Tibial artery (tissue), 4 donors: ENCODE measurements at regions not wholly inside any gene's neighbourhood (a gene's known extent, or its start where the extent isn't known, plus 50 kb on each side); places are given as distances from the start of the nearest gene placed in this dataset.

Source experiments
- DNase-seq, 2 donors: peaks; one replicate each; pipeline ENCODE4 v3.0.0-alpha.2; 2019
- H3K27ac ChIP-seq, 2 donors: fragments of 200-600 bp; sonication (generic) in 1 of 2; 1 replicate in 1 of 2; 2 replicates in 1 of 2; pipeline ENCODE4 v1.5.1; 2018 to 2019; ENCODE audit warnings: mild to moderate bottlenecking in 1 of 2
- H3K27me3 ChIP-seq, 2 donors: fragments of 200-600 bp; sonication (generic) in 1 of 2; one replicate each; pipeline versions ENCODE4 v1.5.1 to v1.6.0; 2016 to 2019
- H3K36me3 ChIP-seq, 3 donors: fragments of 200-600 bp; sonication (generic) in 2 of 3; one replicate each; pipeline ENCODE4 v1.5.1; 2016 to 2019; ENCODE audit warnings: mild to moderate bottlenecking in 2 of 3
- H3K4me1 ChIP-seq, 4 donors: fragments of 200-600 bp; sonication (generic) in 2 of 4; 1 replicate in 3 of 4; 2 replicates in 1 of 4; pipeline ENCODE4 v1.5.1; 2016 to 2019
- H3K4me3 ChIP-seq, 2 donors: fragments of 200-600 bp; sonication (generic) in 1 of 2; 1 replicate in 1 of 2; 2 replicates in 1 of 2; pipeline ENCODE4 v1.5.1; 2018 to 2019; ENCODE audit warnings: mild to moderate bottlenecking in 2 of 2
- H3K9me3 ChIP-seq, 3 donors: fragments of 200-600 bp; sonication (generic) in 1 of 3; one replicate each; pipeline ENCODE4 v1.5.1; 2016 to 2019
- intact Hi-C: fragments of 100-400 bp; cut with DNase I; formaldehyde crosslinking; loops from one replicate; pipeline ENCODE4 v1.15.0; 2023; ENCODE audit warnings: low total_unique reads
- TF ChIP-seq, protein P1 (sequence below), 2 experiments: fragments of 200-600 bp in 1 of 2; fragments of 450-650 bp in 1 of 2; IDR thresholded peaks; one replicate each; pipeline ENCODE4 v1.5.1; 2017 to 2019; ENCODE audit warnings: antibody characterized with exemption in 2 of 2, mild to moderate bottlenecking in 1 of 2, moderate library complexity in 1 of 2

DNA sequence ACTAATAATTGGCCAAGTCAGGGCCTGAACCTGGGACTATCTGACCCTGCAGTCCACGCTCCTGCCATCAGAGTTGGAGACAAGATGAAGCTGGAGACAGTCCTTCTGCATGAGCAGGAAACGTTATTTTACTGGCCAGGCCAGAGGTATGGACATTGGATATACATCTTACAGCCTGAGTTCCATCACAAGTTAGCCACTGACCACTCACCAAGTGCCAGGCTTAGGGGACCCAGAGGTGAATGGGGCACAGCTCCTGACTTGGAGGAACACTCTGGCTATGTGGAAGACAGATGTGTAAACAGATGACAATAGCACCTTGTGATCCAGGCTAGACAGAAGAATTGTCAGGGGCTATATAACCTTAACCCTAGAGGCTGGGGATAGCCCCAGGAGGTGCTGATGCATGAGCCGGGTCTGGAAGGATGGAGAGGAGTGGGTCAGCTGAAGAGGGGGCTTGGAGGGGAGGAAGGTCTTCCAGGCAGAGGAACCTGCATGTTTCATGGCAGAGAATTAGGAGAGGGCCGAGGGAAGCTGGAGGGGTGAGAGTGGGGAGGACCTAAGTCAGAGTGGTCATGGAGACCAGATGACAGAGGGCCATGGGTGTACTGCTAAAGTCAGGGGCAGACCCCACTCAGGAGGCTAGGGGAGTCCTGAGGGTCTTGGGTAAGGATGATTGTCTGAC, 52.5 kb upstream of the DMRTB1 start:
- Histone ChIP-seq H3K27me3 (peaks cover 0 to 55% of the 10 kb centered on the region in 2 donors), H3K36me3 (no peaks in the 10 kb centered on the region), H3K4me1 (no peaks in the 10 kb centered on the region), H3K27ac (no peak overlapping the region), H3K9me3 (no peaks in the 10 kb centered on the region), H3K4me3 (no peak overlapping the region)
- no peak for DNase-seq
- TF ChIP-seq, protein P1, sequence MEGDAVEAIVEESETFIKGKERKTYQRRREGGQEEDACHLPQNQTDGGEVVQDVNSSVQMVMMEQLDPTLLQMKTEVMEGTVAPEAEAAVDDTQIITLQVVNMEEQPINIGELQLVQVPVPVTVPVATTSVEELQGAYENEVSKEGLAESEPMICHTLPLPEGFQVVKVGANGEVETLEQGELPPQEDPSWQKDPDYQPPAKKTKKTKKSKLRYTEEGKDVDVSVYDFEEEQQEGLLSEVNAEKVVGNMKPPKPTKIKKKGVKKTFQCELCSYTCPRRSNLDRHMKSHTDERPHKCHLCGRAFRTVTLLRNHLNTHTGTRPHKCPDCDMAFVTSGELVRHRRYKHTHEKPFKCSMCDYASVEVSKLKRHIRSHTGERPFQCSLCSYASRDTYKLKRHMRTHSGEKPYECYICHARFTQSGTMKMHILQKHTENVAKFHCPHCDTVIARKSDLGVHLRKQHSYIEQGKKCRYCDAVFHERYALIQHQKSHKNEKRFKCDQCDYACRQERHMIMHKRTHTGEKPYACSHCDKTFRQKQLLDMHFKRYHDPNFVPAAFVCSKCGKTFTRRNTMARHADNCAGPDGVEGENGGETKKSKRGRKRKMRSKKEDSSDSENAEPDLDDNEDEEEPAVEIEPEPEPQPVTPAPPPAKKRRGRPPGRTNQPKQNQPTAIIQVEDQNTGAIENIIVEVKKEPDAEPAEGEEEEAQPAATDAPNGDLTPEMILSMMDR (IDR thresholded peaks at IDR 0.05): no peak
- intact Hi-C loops: no loop called here

DNA sequence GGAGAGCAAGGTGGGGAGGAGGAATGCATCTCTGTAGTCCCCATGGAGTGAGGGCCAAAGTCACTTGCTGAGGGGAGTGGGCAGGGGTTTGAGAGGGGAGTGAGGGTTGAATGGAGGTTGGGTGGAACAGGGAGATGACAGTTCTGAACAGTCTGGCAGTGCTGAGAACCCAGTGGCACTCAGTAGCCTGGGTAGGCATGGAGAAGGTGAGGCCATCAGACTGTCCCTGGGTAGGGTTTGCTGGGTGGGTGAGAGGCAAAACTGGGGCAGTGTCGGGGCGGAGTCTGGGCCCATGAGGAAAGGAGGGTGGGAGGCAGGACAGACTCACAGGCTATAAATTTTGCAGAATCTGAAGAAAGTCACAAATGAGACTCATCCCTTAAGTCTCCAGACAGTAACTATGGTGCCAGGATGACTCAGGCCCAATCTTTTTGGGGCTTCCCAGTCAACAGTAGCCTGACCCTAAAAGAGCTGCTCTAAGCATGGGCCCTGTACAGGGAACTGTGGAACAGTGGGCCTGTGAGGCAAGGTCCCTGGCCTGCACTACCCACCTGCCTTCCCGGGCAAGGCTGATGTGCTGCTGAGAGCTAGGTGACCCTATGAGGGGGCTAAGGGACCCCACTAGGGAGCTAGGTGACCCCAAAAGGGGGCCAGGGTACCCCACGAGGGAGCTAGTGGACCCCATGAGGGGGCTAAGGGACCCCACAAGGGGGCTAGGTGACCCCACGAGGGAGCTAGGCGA, 51.0 kb upstream of the DMRTB1 start:
- TF ChIP-seq, protein P1 (IDR thresholded peaks at IDR 0.05): no peak
- no peaks in the 10 kb centered on the region for H3K4me1 ChIP-seq
- no peaks in the 10 kb centered on the region for H3K9me3 ChIP-seq
- H3K4me3 ChIP-seq: no peak overlapping the region
- no peak overlapping the region for H3K27ac ChIP-seq
- no peak for DNase-seq
- H3K27me3 ChIP-seq: peaks cover 0 to 40% of the 10 kb centered on the region in 2 donors
- H3K36me3 ChIP-seq: no peaks in the 10 kb centered on the region
- intact Hi-C loops: no loop called here

DNA sequence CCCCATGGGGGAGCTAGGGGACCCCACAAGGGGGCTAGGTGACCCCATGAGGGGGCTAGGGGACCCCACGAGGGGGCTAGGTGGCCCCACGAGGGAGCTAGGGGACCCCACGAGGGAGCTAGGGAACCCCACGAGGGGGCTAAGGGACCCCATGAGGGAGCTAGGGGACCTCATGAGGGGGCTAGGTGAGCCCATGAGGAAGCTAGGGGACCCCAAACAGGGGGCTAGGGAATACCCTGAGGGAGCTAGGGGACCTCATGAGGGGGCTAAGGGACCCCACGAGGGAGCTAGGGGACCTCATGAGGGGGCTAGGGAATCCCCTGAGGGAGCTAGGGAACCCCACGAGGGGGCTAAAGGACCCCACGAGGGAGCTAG, 50.5 kb upstream of the DMRTB1 start:
- no peaks in the 10 kb centered on the region for H3K9me3 ChIP-seq
- TF ChIP-seq, protein P1 (IDR thresholded peaks at IDR 0.05): no peak
- intact Hi-C loops: no loop called here
- no peak overlapping the region for H3K4me3 ChIP-seq
- H3K4me1 ChIP-seq: no peaks in the 10 kb centered on the region
- no peaks in the 10 kb centered on the region for H3K36me3 ChIP-seq
- H3K27me3 ChIP-seq: peaks cover 0 to 35% of the 10 kb centered on the region in 2 donors
- H3K27ac ChIP-seq: no peak overlapping the region
- no peak for DNase-seq

DNA sequence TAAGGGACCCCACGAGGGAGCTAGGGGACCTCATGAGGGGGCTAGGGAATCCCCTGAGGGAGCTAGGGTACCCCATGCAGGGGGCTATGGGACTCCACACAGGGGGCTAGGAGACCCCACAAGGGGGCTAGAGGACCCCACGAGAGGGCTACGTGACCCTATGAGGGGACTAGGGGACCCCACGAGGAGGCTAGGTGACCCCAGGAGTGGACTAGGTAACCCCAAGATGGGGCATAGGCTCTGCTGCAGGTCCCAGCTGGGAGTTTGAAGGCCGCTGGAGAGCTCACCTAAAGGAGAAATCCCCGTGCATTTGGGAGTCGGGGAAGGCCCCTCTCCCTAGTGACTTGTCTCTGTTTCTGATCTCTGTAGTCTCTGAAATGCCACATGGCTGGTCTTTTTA, 50.0 kb upstream of the DMRTB1 start:
- no peak overlapping the region for H3K4me3 ChIP-seq
- TF ChIP-seq, protein P1 (IDR thresholded peaks at IDR 0.05): no peak
- intact Hi-C loops: no loop called here
- no peaks in the 10 kb centered on the region for H3K36me3 ChIP-seq
- H3K4me1 ChIP-seq: no peaks in the 10 kb centered on the region
- DNase-seq: no peak
- no peaks in the 10 kb centered on the region for H3K9me3 ChIP-seq
- H3K27me3 ChIP-seq: peaks cover 0 to 34% of the 10 kb centered on the region in 2 donors
- H3K27ac ChIP-seq: no peak overlapping the region
